Stimulated activated CD8-positive, alpha-beta memory T cell treated with anti-CD3 and anti-CD28 coated beads, Interleukin-7, amount 100 ng/mL, for 48 hours (primary cell): ENCODE measurements at regions not wholly inside any gene's neighbourhood (a gene's known extent, or its start where the extent isn't known, plus 50 kb on each side); places are given as distances from the start of the nearest gene placed in this dataset.

ENCODE experiments used
- DNase-seq, 2 donors: peaks; one replicate each; pipeline ENCODE4 v3.0.0-alpha.2; 2020; ENCODE audit warnings: low read depth in 1 of 2; ENCODE audit errors: extremely low read depth in 1 of 2

DNA sequence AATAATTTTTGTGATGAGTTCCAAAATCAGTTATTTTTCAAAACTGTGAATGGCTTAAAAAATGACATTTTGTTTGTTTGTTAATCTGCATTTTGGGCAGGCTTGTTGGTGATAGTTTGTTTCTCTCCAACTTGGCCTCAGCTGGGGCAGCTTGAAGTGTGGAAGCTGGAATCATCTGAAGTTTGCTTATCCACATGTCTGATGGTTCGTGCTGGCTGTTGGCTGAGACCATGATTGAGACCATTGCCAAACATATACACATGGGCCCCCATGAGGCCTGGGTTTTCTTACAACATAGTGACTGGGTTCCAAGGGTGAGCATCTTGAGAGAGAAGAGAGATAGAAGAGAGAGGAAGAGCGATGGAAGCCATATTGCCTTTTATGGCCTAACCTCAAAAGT is 201.2 kb downstream of the NDFIP2 start:
- no peak for DNase-seq

DNA sequence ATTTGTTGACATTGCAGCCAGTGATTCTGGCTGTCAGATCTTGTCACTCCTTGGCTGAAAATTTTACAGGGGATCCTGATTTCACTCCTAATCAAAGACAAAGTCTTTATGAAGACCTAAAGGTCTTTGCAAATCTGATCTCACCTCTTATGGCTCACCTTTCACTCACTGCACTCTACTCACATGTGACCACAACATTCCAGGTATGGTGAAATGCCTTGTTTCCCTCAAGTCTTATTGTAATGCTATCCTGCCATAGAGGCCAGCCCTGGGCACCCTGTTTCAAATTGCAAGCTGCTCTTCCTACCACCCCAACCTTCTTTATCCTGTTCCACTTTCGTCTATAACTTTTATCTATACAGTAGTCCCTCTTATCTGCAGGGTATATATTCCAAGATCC is 200.1 kb downstream of the NDFIP2 start:
- DNase-seq = no peak

DNA sequence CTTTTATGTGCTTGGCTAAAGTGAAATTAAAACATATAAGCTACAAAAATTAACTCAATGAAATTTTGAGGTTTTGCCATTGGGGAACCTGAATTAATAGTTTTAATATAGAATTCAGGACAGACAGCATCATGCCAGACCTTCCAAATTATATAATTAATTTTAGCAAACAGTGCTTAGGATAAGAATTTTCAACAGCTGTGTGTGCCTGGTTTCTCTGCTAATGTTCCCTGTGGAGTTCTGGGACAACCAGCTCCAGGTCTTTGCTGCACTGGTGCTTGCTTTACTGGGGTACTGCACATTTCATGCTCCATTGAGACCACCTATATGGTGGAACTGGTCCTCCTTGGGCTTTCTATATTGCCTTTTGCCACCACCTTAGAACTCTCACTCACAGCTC is 199.5 kb downstream of the NDFIP2 start:
- DNase-seq = no peak

DNA sequence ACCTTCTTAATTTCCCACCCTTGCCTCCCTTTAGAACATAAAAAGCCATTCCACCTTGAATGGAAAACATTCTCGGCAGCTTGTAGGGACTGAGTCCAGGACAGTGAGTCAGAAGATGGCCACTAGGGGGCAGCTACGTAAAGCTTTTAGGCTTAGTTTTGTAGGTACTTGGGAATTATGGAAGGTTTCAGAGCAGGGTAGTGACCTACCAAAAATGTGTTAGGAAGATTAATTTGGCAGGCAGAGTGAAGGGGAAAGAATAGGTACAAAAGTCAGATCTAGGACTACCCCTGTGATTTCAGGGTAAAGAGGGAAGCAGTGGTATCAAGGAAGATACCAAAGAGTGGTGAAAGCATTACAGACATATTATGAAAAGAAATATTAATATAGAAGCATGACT is 198.4 kb downstream of the NDFIP2 start:
- peak in 1 of 2 donors; percentile 20 for DNase-seq

DNA sequence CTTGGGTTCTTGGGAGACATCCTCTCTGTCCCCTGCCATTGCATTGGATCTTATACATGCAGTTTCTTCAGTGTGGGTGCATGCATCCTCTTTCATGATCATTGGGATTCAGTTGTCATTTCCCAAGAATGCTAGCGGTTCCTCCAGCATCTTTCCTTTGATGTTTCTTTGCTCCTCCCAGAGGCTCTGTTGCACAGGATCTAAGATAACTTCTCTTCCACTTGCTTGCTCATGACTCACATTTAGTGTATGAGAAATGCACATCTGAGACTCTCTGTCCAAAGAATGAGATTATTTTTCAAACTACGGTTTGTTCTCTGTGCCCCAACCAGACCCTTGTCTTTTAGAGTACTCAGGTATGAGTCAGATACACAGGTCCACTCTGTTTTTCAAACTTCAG is 197.1 kb downstream of the NDFIP2 start:
- no peak for DNase-seq

DNA sequence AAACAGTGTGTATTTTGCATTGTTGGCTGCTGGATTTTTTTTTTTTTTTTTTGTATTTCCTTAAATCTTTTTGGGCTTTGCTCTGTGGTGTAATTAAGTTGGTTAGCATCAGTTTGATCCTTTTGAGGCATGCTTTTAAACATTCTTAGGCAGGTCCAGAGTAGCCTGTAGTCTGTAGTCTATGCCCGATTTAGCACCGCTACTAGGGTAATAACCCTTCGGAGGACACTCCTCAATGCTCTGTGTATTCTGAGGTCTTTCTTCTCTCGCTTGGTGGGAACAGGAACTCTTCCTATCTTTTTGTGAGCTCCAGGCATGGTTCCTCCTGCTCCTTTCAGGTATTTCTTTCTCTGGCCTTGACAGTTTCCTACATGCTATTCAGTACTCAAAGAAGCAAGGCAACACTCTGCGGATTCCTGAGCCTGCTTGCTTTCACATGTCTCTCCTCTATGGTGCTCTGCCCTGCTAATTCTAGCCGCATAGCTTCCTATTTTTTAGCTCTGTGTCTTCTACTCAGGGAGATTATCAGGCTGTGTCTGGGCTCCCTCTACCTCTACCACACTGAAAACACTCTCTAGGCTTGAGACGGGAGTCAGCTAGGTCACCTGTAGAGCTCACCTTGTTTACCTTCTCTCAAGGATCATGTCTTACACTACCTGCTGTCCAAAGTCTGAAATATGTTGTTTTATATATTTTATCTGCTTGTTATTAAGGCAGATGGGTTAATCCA is 195.1 kb downstream of the NDFIP2 start:
- no peak for DNase-seq

DNA sequence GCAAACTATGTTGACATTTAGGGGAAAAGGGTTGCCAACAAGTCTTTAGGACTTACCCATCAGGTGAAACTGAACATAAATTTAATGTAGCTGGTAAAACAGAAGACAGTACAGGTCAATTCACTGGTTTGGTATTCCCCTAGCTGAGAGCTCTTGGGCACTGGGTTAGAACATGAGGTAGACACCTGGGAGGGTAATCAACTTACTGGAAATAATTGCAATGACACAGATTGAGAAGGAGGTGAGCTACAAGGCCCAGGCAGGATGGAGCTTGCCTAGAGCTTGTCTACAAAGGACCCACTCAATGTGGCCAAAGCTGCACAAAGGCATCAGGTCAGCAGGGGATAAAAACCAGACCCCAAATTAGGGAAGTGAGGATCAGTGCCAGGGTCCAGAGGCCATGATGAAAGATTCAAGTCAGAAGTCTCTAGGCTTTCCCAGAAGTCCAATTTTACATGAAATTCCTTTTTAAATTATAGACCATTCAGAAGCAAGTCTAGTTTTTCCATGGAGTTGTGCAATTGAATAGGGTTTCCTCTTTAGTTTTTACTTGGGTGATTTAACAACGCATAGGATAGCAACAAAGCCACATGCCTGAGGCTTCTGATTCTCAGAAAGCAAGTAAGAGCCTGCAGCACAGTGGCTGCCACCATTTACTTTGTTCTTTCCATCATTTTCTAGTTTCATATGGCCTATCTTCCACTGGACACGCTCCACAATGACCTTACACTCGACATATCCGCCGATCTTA is 194.0 kb downstream of the NDFIP2 start:
- DNase-seq = no peak

DNA sequence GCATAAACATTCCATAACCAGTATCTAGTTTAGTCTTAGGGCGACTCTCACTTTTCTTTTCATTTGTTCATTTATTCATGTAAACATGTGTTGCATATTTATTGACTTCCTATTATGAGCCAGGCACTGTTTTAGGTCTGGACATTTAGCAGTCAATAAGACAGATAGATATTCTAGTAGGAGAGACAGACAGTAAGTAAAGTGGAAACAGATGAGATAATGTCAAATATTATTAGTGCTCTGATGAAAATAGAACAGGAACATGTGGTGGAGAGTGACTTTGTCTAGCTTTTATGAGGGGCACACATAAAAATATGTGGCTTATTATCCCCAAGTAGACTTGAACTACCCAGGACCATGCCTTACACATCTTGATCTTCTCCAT is 193.0 kb downstream of the NDFIP2 start:
- DNase-seq = no peak

DNA sequence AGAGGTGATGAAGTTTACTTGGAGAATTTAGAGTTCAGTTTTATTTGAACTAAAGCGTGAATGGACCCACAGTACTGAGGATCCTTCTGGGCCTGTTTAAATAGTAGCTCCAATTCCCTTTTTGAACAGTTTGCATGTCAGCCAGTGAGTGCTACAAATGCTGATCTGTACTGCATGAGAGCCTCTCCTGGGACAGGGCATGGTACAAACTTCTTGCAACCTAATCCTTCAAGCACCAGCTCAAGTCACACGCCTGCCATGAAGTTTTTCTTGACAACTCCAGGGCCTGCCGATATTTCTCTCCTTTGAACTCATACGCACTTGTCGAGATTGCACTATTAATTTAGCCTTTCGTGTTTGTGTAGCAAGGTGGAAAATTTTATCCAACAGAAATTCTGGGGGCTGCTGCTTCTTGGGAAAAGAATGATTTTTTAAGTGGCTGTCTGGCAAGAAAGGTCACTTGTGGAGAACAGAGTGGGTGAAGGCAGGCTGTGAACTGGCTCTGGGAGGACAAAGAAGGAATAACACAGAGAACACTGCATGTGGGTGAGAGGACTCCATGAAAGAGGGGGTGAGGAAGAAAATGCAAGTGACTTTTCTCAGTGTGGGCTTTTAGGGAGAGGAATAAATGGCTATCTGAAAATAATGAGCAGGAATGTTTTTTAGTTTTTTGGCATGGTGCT is 192.5 kb downstream of the NDFIP2 start:
- DNase-seq = no peak

DNA sequence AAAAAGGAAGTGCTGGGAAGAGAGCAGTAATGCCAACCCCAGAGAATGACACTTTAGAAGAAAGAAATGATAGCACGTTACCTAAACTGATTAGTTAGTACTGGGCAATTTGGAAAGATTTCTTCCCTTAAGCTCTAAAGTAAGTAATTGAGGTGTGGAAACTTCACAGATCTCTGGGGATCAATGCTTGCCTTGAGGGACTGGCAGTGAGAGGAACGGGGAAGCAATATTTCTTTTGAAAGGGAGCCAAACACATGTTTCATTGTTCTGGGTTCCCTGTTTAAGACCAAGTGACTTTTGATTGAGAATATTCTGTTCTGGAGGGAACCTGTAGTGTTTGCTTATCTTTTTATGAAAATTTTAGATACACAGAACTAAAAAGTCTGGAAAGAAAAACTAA is 190.5 kb downstream of the NDFIP2 start:
- no peak for DNase-seq

DNA sequence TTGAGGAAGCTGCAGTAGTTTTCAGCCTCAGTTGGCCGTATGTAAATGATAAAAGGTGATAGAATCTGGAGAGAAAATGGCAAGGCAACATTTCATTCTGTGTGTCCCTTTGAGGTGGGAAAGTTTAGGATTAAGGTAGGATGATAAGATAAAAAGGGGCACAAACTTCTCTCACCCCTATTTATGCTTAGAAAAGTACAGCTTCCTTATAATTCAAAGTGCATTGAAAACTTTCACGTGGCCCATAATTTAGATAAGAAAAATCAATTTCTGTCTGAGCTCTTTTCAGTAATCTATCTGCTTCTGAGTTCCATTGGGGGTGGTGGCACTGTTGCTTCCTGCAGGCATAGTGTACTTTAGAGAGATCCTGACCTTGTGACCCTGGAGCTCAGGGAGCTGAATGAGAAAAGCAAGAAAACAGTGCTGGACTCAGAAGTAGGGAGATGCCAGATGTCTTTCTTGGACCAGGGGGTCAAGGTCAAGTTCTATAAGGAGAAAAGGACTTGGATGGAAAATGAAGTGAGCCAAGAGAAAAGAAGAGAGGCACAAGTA is 187.3 kb downstream of the NDFIP2 start:
- no peak for DNase-seq

DNA sequence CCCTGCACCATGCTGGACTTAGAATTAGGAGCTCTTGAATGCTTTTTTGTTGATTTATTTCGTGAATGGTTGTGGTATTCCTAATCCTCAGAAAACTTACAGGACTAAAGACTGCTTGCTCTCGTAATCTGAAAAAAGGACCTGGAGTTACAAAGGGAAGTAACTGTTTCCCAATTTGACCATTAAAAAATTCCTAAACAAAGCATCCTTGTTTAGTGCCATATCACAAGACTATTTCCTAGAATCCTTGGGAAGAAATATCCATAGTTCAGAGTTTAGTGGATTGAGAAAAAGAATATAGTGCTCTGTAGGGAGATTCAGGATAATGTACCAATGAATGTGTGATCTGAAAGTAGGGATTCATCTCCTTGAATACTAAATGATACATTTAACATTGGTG is 186.8 kb downstream of the NDFIP2 start:
- DNase-seq = no peak

DNA sequence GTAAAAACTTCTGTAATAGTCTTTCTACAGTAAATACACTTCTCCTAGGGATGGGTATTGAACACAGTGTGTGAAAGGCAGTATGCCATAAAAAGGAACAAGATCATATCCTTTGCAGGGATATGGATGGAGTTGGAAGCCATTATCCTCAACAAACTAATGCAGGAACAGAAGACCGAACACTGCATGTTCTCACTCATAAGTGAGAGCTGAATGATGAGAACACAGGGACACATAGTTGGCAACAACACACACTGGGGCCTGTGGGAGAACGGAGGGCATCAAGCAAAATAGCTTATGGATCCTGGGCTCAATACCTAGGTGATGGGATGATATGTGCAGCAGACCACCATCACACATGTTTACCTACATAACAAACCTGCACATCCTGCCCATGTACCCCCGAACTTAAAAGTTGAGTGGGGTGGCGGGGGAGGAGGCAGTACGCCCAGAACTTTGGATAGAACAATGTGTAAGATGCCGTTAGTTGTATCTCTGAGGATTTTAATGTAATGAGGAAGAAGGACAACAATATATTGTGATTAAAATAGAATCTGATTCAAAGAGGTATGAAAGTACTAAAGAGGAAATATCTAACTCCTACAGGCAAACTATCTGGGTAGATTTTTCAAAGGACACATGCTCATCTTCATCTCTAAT is 183.2 kb downstream of the NDFIP2 start:
- no peak for DNase-seq

DNA sequence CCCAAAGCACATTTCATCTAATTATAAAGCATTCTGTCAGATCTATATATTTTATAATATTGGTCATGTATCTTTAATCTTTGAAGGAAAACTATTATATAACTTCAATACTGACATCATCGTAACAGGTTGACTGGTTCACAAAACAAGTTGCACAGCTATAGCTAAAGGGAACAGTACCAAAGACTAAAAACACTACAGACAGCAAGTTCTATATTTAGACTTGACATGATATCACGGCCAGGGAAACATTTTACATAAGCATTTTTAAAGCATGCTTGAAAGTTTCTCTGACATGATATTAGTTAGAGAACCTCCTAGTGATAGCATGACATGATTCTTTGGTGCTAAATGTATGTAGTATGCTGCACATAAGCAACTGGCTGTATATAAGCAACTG is 182.5 kb downstream of the NDFIP2 start:
- DNase-seq = no peak

DNA sequence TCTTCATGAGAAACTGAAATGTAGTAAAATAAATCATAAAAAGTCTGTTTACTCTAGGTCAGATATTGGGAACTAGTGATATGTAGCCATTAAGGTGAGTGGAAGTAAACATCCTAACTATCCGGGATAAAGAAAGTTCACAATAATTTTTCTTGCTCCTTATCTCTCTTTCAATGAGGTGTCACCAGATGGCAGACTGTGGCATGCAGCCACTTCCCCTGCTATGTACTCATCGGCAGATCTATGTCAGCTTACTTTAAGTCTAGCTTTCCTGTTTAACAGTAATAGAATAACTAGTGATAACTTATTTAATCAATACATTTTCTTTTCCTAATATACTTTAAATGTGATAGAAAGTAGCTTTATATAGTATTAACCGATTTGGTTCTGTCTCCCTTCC is 181.9 kb downstream of the NDFIP2 start:
- DNase-seq = no peak

DNA sequence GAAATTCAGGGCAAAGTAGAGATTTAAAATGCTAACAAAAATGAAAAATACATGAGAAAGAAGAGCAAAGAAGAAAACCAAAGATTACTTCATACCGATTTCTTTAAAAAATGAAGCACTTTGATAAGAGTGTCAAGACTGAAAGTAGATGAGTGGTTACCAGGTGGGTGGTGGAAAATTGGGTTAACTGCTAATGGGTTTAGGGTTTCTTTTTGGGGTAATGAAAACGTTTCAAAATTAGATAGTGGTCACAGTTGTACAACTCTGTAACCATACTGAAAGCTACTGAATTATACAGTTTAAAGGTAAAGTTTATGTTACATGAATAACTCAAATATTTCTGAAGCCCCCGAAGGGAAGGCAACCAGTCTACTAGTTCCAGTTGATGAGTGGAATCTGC is 179.4 kb downstream of the NDFIP2 start:
- no peak for DNase-seq

DNA sequence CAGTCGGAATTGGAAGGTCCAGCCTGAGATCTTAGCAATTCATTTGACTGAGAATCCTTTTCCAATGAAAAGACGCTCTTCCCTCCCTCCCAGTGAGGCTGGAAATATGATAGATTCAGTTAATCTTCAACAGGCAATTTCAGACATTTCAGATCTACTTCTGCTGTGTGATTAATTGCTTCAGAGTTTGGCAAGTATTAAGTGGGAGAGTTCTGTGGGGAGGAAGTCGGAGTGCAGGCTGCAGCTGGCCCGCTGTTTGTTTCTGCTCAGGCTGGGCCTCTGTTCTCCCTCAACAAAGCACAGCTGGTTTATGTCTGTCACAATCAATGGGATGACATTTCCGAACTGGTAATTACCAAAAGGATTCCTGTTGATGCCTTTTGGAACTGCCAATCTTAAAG is 178.2 kb downstream of the NDFIP2 start:
- DNase-seq = no peak

DNA sequence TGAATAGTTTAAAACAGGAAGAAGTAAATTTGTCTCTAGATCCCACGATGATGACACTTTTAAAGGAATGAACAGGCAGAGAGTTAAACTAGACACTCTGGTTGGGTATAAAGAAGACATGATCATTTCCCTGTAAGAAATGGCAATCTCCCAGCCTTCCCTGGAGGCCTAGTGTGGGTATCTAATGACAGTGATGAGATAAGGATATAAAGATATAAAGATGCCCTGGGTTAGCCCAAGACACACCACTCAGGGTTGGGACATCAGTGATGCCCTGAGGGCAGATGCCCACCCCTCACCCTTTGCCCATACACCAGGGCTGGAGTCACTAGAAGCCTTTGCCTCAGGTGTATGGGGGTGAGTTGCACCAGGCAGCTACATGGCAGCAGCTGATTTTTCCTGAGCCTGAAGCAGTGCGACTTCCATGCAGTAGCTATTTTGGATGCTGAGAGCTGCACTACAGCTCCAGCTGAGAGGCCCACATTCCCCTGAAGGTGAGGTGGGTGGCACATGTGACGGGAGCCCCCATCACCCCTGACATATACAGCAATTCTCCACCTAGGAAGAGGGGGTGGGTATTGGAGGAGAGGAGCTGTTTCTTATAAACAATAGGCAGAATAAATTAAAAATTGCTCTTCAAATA is 177.5 kb downstream of the NDFIP2 start:
- DNase-seq = no peak

DNA sequence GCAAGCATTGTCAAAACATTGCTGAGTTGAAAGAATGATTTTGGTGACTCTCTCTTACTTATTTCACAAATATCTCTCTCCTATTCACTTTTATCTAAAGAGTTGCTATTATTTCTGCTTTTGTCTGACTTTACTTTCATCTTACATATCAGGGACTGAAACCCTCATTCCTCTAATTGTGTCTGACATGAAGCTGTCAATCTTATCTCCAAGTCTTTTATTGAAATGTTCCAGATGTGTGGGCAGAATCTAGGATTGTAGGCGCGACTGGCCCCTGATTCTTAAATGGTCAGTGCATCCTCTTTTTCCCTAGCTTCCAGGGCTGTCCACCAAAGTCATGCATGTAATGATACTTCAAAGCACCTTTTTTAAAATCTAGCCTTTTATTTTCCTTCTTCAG is 174.6 kb downstream of the NDFIP2 start:
- DNase-seq = no peak

DNA sequence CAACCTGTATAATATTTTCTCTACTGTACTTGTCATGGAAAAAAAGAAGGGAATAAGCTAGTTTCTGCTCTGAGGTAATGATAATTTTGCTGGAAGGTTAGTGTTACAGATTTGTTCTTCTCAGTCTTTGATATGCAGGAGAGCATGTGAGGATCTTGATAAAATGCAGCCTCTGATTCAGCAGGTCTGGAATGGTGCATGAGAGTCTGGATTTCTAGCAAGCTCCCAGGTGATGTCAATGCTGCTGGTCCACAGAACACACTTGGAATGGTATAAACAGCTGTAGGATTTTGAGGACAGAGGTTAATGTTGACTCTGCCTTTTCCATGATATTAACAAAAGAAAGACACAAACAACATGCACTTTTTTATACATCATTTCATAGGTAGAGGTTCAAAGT is 173.6 kb downstream of the NDFIP2 start:
- DNase-seq = no peak

DNA sequence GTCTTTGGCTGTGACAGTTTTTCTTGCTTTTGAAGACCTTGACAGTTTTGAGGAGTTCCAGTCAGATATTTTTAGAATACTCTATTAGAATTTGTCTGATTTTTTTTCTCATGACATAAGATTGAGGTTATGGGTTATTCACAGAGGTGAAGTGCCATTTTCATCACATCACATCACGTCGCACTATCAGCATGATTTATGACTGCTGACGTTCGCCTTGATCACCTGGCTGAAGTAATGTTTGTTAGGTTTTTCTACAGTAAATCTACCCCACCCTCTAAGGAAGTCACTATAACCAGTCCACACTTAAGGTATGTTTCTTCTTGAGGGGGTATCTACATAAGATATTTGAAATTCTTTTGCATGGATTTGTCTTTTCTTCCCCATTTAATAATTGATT is 169.7 kb downstream of the NDFIP2 start:
- DNase-seq = no peak
